Mammary epithelial cell (primary cell): ENCODE measurements at regions not wholly inside any gene's neighbourhood (a gene's known extent, or its start where the extent isn't known, plus 50 kb on each side); places are given as distances from the start of the nearest gene placed in this dataset.

Experiments used
- EZH2 ChIP-seq: IDR thresholded peaks from 2 replicates; pipeline ENCODE4 v1.6.1; 2012; ENCODE audit warnings: low read length, inconsistent platforms, borderline replicate concordance
- TF ChIP-seq, protein P1 (sequence below), 2 donors: IDR thresholded peaks in 1 of 2; conservative IDR thresholded peaks in 1 of 2; 2 replicates each; pipeline ENCODE4 v1.5.1; 2011 to 2012; ENCODE audit warnings: inconsistent platforms in 2 of 2, low read length in 2 of 2, mild to moderate bottlenecking in 2 of 2, control low read depth in 1 of 2, low read depth in 1 of 2; ENCODE audit not compliant: insufficient read depth in 1 of 2; ENCODE audit errors: extremely low read depth in 1 of 2

DNA sequence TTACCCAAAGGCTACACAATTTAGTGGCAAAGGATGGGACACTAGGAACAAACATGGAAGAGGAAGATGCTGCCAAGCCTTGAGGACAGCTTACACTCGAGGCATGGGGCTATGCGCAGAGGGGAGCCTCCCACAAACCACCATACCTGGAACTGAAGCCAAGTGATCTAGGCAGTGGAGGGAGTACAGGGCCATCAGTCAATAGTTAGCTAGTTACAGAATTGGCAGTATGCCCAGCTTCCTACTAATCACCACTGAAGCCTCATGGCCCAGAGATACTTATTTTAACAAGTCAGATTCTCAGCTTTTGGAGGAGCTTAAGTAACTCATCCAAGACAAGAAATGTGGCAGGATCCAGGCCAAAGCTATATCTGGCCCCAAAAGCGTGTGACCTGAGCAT lies 226.6 kb upstream of the MOCS1 start:
- TF ChIP-seq EZH2, result no peak
- TF ChIP-seq, protein P1, sequence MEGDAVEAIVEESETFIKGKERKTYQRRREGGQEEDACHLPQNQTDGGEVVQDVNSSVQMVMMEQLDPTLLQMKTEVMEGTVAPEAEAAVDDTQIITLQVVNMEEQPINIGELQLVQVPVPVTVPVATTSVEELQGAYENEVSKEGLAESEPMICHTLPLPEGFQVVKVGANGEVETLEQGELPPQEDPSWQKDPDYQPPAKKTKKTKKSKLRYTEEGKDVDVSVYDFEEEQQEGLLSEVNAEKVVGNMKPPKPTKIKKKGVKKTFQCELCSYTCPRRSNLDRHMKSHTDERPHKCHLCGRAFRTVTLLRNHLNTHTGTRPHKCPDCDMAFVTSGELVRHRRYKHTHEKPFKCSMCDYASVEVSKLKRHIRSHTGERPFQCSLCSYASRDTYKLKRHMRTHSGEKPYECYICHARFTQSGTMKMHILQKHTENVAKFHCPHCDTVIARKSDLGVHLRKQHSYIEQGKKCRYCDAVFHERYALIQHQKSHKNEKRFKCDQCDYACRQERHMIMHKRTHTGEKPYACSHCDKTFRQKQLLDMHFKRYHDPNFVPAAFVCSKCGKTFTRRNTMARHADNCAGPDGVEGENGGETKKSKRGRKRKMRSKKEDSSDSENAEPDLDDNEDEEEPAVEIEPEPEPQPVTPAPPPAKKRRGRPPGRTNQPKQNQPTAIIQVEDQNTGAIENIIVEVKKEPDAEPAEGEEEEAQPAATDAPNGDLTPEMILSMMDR (conservative IDR thresholded peaks at IDR 0.05 in 1 of 2, IDR thresholded peaks at IDR 0.05 in 1 of 2; ENCODE audit: extremely low read depth in 1 of 2, insufficient read depth in 1 of 2, low read depth in 1 of 2, low read length in 2 of 2), result no peak
